ENCODE measurements at regions not wholly inside any gene's neighbourhood (a gene's known extent, or its start where the extent isn't known, plus 50 kb on each side); places are given as distances from the start of the nearest gene placed in this dataset.

GRCh38 chr13:86201477-86201876, 402.3 kb upstream of the SLITRK6 start:
- no peak for DNase-seq

GRCh38 chr13:86193281-86193680, 394.1 kb upstream of the SLITRK6 start:
- DNase-seq: no peak

DNA sequence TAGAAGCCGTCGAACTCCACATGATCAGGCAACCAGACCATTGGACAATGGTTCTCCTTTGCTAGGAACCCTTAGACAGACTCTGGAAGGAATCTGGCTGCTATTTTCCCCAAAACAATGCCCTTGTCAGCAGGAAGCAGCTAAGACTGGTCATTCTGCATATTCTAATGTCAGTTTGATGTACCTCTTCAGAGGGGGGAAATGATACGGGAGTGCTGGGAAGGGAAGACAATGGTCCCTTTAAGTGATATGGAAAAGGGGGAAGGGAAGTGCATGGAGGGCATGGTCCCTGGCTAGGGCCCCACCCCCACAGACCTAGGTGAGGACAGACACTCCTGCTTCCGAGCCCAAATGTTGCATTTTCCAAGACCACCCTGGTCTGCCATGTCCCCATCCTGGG, 389.0 kb upstream of the SLITRK6 start:
- DNase-seq: no peak

DNA sequence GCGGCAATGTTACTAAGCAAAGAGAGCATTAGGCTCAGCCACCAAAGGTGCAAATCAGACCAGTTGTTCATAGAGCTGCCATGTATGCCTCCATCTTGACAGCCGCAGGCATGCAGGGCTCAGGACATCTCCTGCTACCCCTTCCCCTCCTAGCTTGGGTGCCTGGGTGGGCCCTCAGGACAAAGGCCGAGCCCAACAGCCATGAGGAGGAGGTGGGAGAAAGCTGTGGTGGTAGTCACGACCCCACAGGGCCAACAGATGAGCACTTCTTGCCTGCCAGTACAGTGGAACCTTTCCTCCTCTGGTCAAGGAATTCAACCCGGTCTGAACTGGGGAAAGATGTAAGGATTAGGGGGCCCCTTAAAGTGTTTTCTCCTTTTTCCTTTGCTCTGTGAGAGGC, 386.4 kb upstream of the SLITRK6 start:
- DNase-seq: no peak

DNA sequence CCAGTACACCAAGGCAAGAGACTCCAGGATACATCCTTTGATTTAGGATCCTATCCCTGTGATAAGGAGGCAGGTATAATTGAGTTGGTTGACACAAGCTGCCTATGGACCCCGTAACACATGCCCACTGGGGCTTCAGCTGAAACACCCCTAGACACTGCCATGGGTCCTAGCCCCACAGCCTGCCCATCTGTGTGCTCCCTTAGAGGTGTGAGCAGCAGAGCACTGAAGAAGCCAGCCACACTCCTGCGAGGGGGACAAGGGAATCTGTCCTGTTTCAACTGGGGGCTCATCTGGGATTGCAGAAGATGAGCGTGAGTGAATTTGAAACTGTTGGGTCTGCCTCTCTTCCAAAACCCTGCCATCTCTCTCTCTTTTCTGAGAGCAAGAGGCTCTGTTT, 385.9 kb upstream of the SLITRK6 start:
- DNase-seq: no peak

DNA sequence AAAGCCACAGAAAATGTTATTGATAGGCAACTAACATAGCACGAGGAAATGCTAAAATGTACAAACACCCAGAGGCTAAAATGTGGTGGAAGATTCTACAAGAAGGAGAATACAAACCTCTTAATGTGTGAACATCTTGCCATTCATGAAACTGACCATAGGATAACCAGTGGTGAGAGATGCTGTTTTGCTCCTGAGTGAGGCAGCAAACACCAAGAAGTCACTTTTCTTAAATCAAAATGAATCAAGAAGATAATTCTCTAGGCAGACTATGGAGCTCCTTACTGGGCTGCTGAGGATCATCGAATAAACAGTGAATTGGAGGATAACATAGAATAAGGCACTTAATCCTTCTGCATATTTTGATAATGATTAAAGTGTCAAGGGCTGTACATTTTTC, 375.4 kb upstream of the SLITRK6 start:
- no peak for DNase-seq

DNA sequence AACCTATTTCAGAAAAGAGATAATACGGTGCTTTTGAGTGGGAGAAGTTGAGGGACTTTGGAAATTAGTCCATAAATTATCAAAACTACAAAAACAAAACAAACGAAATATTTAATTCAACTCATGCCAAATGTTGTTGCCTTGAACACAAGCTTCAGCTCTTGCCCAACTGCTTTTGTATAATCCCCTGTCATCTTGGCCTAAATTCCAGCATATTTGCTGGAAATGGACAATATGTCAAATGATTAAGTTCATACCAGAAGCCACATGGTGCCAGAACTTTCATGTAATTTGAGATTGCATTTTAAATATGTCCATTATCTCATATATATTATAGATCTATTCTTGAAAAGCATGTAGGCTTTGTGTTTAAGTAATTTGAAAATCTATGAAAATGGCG, 373.7 kb upstream of the SLITRK6 start:
- no peak for DNase-seq

DNA sequence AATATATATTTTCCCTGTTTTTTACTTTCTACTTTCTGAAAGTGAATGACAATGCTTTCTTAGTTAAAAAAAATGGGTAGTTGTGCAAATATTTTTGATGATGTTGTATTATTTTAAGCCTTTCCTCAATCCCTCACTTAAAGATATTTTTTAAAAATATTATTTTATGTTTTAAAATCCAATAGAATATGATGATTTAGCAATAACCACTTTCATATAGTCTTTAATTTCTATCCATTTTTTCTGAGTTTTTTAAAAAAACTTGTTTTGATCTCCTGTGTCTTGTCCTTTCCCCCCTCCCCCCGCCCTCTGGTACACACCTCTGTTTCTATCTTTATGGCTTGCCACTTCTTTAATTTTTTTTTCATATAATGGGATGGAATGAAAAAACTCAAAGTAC, 362.0 kb upstream of the SLITRK6 start:
- no peak for DNase-seq

DNA sequence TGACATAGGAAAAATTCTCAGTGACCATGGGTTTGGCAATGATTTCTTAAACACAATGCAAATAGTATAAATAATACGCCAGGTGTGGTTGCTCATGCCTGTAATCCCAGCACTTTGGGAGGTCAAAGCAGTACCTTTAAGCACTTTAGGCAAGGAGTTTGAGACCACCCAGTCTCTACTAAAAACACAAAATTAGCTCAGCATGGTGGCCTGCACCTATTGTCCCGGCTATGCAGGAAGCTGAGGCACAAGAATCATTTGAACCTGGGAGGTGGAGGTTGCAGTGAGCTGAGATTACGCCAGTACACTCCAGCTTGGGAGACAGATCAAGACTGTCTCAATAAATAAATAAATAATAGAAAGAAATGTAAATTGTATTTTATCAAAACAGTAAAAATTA, 356.5 kb upstream of the SLITRK6 start:
- no peak for DNase-seq

- no peak for DNase-seq
These were observed 342.9 kb upstream of the SLITRK6 start for GRCh38 chr13:86142080-86142479.

DNA sequence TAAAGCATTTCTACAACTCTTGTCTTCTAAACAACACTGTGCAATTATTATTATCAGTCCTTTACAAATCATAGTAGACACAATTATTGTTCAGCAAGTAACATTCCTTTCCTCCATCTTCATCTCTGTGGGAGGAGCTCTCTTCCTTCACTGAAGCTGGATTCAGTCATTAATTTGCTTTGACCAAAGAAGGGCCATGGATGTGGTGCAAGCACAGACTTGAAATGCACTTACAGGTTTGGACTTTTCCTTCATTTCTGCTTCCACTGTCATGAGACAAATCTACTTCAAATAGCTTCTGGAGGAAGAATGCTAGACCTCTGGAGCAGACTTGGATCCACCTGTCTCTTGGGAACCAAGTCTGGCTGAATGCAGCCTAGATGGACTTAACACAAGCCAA, 336.6 kb upstream of the SLITRK6 start:
- DNase-seq: no peak

GRCh38 chr13:86121881-86122280, 322.7 kb upstream of the SLITRK6 start:
- no peak for DNase-seq

- no peak for DNase-seq
These were observed 309.9 kb upstream of the SLITRK6 start for GRCh38 chr13:86109107-86109506.

DNA sequence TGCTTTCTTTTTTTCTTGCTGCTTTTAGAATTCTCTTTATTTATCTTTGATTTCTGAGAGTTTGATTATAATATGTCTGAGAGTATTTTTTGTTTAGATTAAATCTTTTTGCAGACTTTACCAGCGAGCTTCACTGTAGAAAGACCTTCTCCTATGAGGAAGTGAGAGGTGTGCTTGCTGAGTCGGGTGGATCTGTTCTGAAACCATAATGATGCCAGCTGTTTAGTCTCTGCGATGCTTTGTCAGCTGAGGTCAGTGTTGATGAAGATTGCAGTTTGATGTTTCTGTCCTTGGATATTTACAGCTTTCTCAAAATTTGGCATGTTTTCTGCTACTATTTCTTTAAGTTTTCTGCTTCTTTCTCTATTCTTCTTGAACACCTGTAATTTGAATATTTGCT, 309.1 kb upstream of the SLITRK6 start:
- DNase-seq: no peak

- no peak for DNase-seq
These were observed 299.3 kb upstream of the SLITRK6 start for GRCh38 chr13:86098511-86098910.

DNA sequence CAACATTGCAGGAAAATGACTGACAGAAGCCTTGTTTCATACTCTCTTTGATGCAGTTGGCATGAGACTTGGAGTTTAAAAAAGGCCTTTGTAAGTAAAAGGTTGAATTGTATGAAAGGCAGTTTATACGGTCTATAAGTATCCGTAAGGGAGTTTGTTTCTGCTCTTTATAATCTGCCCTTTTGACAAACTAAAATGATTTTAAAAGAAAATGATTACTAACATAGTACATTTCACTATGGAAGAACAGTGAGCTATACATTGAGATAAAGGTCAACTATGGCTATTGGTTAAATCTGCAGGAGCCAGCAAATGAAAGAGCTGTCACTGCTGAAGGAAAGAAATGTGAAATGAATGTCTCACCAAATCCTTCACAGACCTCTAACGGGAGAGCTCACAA, 296.1 kb upstream of the SLITRK6 start:
- DNase-seq: no peak

GRCh38 chr13:86090181-86090580, 291.0 kb upstream of the SLITRK6 start:
- DNase-seq: no peak

DNA sequence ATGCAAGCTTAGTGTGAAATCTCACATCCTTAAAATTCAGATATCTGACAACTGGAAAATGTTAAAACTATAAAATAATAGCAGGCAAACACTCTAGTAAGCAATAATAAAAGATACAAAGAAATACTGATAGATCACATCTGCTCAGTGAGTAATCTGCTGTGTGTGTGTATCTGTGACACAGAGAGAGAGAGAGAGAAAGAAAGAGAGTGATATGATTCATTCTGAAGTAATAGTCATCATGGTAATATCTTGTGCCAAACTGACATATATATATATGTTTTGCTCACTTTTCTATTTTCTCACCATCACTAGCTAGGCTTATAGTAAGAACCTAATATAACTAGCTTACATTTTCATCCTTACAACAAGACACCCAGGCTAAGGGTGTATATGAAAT, 288.0 kb upstream of the SLITRK6 start:
- DNase-seq: no peak

GRCh38 chr13:86085890-86086289, 286.7 kb upstream of the SLITRK6 start:
- DNase-seq: no peak

DNA sequence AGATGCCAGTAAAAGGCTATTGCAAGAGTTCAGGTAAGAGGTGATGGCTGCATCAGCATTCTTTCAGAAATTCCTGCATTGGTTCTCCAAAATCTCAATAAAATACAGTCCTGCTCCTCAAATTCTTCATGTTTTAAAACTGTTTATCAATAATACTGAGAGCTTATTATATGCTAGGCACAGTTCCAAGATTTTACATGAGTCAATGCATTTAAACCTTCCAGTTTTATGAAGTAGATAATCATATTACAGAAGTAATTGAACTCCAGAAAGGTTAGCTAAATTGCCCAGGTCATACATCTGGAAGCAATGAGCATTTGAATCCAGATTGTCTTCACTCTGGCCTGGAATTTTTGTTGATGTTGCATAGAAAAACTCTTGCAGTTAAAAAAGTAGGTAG, 282.9 kb upstream of the SLITRK6 start:
- DNase-seq: no peak

DNA sequence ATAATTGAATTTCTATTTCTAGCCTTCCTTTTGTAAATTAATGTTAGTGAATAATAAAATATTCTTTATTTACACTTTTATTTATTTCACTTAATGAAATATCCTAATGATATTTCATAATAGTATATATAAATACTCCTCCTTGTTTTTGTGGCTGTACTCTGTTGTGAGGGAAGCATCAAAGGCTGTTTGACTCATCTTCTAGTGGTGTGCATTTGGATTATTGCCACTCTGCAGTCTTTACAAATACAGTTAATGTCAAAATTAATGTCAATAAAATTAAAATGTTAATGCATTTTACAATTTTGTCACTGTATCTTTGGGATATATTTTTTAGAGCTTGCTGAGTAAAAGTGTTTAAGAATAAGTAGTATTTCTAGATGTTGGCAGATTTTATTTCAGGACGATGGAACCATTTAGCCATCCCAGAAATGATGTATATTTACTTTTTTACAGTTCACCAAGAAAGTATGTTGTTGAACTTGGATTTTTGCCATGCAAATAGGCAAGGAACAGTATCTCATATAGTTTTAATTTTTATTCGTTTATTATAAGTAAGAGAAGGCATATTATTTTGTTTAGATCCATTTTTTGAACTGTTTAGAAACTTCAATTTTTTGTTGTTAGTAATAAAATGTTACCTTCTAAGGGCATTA, 281.2 kb upstream of the SLITRK6 start:
- no peak for DNase-seq

- no peak for DNase-seq
These were observed 267.6 kb upstream of the SLITRK6 start for GRCh38 chr13:86066611-86067365.

- DNase-seq: no peak
These were observed 252.9 kb upstream of the SLITRK6 start for GRCh38 chr13:86052141-86052540.

DNA sequence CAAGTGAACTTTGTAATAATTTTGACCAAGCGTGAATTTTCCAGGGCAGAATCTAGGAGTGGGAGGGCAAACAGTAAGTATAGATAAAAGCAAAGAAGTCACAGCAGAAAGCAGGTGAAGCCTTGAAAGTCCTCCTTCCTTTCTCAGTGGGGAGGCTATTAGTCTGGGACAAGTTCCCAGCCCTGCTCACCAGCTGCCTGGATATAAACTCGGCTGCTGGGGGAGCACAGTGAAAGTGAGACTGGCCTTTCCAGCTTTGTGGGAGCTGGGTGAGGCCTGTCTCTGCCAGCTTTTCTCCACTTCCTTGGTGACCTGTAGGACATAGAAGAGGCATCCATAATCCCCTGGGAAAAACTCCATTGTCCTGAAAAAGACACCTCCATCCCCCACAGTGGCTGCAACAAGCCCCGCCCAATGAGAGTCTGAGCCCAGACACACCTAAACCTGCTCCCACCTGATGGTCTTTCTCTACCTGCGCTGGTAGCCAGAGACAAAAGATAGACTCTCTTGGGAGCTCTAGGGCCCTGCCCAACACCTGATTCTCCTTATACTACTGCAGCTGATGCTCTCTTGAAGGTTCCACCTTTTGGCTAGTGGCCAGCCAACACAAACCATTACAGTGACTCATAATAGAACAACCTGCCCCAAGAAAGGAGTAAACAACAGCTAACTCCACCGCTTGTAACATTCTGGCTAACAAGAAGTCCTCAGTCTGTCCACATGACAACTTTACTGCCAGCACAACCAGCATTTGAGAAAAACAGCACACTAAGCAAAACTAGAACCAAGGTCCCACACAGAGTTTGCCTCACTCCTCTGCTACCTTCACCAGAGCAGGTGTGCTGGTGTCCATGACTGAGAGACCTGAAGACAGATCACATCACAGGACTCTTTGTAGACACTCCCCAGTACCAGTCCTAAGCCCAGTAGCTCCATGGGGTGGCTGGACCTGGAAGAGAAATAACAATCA, 252.2 kb upstream of the SLITRK6 start:
- no peak for DNase-seq

All from NCI-H2171 treated with DMSO at 0.1 percent for 48 hours (cell line).